Ishikawa (cell line): ENCODE measurements at regions not wholly inside any gene's neighbourhood (a gene's known extent, or its start where the extent isn't known, plus 50 kb on each side); places are given as distances from the start of the nearest gene placed in this dataset.
A peak's percentile ranks its signal among the peaks of the same experiment; 100 is the strongest.

Experiments
- CEBPB ChIP-seq: IDR thresholded peaks from 2 replicates; pipeline ENCODE4 v1.6.1; 2012
- CREB1 ChIP-seq: IDR thresholded peaks from 2 replicates; pipeline ENCODE4 v1.6.1; 2012; ENCODE audit warnings: low read depth
- EGR1 ChIP-seq: IDR thresholded peaks from 2 replicates; pipeline ENCODE4 v1.6.1; 2012
- EP300 ChIP-seq: IDR thresholded peaks from 2 replicates; pipeline ENCODE4 v1.6.1; 2012; ENCODE audit warnings: borderline replicate concordance
- FOXM1 ChIP-seq: IDR thresholded peaks from 2 replicates; pipeline ENCODE4 v1.6.1; 2012; ENCODE audit warnings: low read depth, borderline replicate concordance
- NFIC ChIP-seq: IDR thresholded peaks from 2 replicates; pipeline ENCODE4 v1.6.1; 2012
- RAD21 ChIP-seq: IDR thresholded peaks from 2 replicates; pipeline ENCODE4 v1.6.1; 2012; ENCODE audit warnings: low read depth
- TAF1 ChIP-seq: IDR thresholded peaks from 2 replicates; pipeline ENCODE4 v1.6.1; 2012; ENCODE audit warnings: low read depth, mild to moderate bottlenecking
- TCF12 ChIP-seq: IDR thresholded peaks from 2 replicates; pipeline ENCODE4 v1.6.1; 2012; ENCODE audit warnings: low read depth
- TEAD4 ChIP-seq: IDR thresholded peaks from 2 replicates; pipeline ENCODE4 v1.6.1; 2012
- YY1 ChIP-seq: IDR thresholded peaks from 2 replicates; pipeline ENCODE4 v1.6.1; 2012; ENCODE audit warnings: low read depth
- ZBTB7A ChIP-seq: IDR thresholded peaks from 2 replicates; pipeline ENCODE4 v1.6.1; 2012; ENCODE audit warnings: low read depth
- TF ChIP-seq, protein P1 (sequence below): IDR thresholded peaks from 2 replicates; pipeline ENCODE4 v1.6.1; 2012
- TF ChIP-seq, protein P2 (sequence below): IDR thresholded peaks from 2 replicates; pipeline ENCODE4 v1.6.1; 2012
- TF ChIP-seq, protein P3 (sequence below): IDR thresholded peaks from 2 replicates; pipeline ENCODE4 v1.6.1; 2012; ENCODE audit warnings: low read depth, mild to moderate bottlenecking

DNA sequence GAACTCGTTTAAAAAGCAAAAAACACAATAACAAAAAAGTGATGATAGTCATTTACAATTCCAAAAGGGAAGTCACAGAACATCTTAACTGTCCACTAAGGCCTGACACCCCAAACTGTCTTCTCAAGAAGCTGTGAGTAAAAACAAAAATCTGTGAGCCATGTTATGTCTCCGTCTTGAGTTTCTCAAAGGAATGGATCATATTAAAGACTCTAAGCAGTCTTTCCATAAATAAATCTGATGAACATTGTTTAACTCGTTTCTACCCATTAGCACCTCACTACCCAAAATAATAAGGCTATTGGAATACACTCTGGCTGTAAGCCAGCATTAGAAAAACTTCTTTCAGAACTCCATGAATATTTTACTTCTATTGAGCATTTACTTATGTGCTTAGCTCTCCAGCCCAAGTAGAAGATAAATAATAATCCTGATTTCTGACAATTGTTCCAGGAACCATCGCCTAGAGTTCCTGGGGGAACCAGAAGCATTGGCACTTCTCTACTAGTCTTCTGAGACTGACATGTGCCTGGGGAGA is 396.0 kb downstream of the STK39 start:
- TF ChIP-seq TCF12 = no peak
- no peak for TF ChIP-seq NFIC
- TF ChIP-seq YY1 = no peak
- no peak for TF ChIP-seq EGR1
- TF ChIP-seq CREB1 = no peak
- TF ChIP-seq CEBPB = no peak
- TF ChIP-seq, protein P1, sequence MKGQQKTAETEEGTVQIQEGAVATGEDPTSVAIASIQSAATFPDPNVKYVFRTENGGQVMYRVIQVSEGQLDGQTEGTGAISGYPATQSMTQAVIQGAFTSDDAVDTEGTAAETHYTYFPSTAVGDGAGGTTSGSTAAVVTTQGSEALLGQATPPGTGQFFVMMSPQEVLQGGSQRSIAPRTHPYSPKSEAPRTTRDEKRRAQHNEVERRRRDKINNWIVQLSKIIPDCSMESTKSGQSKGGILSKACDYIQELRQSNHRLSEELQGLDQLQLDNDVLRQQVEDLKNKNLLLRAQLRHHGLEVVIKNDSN = no peak
- TF ChIP-seq ZBTB7A = no peak
- TF ChIP-seq TAF1 = no peak
- no peak for TF ChIP-seq EP300
- no peak for TF ChIP-seq TEAD4
- no peak for TF ChIP-seq RAD21
- TF ChIP-seq, protein P2, sequence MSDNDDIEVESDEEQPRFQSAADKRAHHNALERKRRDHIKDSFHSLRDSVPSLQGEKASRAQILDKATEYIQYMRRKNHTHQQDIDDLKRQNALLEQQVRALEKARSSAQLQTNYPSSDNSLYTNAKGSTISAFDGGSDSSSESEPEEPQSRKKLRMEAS = no peak
- TF ChIP-seq, protein P3, sequence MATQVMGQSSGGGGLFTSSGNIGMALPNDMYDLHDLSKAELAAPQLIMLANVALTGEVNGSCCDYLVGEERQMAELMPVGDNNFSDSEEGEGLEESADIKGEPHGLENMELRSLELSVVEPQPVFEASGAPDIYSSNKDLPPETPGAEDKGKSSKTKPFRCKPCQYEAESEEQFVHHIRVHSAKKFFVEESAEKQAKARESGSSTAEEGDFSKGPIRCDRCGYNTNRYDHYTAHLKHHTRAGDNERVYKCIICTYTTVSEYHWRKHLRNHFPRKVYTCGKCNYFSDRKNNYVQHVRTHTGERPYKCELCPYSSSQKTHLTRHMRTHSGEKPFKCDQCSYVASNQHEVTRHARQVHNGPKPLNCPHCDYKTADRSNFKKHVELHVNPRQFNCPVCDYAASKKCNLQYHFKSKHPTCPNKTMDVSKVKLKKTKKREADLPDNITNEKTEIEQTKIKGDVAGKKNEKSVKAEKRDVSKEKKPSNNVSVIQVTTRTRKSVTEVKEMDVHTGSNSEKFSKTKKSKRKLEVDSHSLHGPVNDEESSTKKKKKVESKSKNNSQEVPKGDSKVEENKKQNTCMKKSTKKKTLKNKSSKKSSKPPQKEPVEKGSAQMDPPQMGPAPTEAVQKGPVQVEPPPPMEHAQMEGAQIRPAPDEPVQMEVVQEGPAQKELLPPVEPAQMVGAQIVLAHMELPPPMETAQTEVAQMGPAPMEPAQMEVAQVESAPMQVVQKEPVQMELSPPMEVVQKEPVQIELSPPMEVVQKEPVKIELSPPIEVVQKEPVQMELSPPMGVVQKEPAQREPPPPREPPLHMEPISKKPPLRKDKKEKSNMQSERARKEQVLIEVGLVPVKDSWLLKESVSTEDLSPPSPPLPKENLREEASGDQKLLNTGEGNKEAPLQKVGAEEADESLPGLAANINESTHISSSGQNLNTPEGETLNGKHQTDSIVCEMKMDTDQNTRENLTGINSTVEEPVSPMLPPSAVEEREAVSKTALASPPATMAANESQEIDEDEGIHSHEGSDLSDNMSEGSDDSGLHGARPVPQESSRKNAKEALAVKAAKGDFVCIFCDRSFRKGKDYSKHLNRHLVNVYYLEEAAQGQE = no peak
- TF ChIP-seq FOXM1 = no peak

DNA sequence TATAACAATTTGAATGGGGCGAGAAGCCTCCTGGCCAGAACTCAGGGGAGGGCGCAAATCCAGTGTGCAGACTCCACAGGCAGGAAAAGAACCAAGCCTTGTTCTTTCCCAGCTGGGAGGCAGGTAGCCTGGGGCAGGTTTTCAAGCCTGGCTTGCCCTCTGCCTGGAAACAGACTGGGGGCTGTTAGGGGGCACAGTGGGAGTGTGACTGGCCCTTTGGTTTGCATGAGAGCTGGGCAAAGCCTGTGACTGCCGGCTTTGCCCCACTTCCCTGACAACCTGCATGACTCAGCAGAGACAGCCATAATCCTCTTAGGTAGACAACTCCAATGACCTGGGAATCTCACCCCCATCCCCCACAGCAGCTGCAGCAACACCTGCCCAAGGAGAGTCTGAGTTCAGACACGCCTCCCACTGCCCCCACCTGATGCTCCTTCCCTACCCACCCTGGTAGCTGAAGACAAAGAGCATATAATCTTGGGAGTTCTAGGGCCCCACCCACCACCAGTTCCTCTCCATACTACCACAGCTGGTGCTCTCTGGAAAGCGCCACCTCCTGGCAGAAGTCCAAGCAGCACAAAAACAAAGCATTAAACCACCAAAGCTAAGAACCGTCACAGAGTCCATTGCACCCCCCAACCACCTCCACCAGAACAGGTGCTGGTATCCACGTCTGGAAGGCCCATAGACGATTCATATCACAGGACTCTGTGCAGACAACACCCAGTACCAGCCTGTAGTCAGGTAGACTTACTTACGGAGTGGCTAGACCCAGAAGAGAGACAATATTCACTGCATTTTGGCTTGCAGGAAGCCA is 402.5 kb downstream of the STK39 start:
- TF ChIP-seq YY1 (no peak), NFIC (no peak), RAD21 (peak; percentile 15; the same call in 1 of the 2 replicates)
- TF ChIP-seq, protein P1 = no peak

DNA sequence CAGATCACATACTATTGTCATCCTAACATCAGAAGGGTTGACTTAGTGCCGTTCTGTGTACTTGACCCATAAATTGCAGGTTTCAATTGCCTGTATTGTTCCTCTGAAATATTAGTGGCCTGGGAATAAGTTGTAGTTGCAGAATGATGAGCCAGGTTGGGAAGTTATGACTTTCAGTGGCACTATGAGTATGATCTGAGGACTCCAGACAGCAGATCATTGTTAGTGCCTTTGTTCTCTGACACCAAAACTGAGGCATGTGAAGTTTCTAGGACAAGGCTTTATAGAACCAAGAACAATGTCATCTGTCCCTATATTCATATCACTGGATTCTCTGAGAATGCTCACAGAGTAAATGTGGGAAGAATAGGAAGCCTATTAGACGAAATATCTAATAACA is 403.7 kb downstream of the STK39 start:
- no peak for TF ChIP-seq TAF1
- no peak for TF ChIP-seq TCF12
- no peak for TF ChIP-seq NFIC
- no peak for TF ChIP-seq ZBTB7A
- TF ChIP-seq, protein P3 = no peak
- TF ChIP-seq EGR1 = no peak
- TF ChIP-seq YY1 = no peak
- TF ChIP-seq, protein P1 = no peak
- TF ChIP-seq CEBPB = no peak
- no peak for TF ChIP-seq RAD21
- TF ChIP-seq FOXM1 = no peak
- no peak for TF ChIP-seq EP300
- TF ChIP-seq CREB1 = no peak

DNA sequence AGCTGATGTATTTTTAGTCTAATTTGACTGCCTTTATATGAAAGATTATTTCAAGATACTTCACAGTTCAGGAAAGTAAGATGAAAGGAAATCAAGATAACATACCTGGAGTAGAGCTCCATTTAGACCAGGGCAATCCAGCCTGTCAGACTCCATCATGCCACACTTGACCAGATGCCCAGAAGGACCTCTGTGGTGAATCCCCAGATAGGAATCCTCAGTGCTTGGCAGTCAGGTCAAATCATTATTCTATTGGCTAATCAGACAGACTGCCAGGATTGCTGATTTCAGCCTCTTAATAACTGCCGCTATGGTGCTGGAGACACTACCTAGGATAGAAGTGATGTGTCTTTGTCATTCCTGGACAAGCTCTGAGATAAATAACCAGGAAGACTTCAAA is 404.2 kb downstream of the STK39 start:
- TF ChIP-seq EP300 (no peak), TAF1 (no peak), YY1 (no peak), CEBPB (no peak), ZBTB7A (no peak), EGR1 (no peak), NFIC (no peak), TCF12 (no peak), RAD21 (no peak), FOXM1 (no peak), CREB1 (no peak), TEAD4 (no peak)
- TF ChIP-seq, protein P2 = no peak
- TF ChIP-seq, protein P1 = no peak
- TF ChIP-seq, protein P3 = no peak
